Bone marrow (tissue), 2 donors: ENCODE measurements at regions not wholly inside any gene's neighbourhood (a gene's known extent, or its start where the extent isn't known, plus 50 kb on each side); places are given as distances from the start of the nearest gene placed in this dataset.
"Not testable (repeated sequence)": the region's sequence is repeated elsewhere in the genome, so short reads cannot be mapped to it uniquely, and the experiment has no call there.

Experiments used
- DNase-seq, 2 donors: peaks; one replicate each; lab custom pipeline; 2025; lab: John Stamatoyannopoulos, UW

GRCh38 chr15:94991718-94992117 is 760.4 kb downstream of the MCTP2 start:
- no peak for DNase-seq

- no peak for DNase-seq
Measured at GRCh38 chr15:95009635-95010034, 778.3 kb downstream of the MCTP2 start.

- no peak for DNase-seq
Measured at GRCh38 chr15:95013381-95013780, 782.0 kb downstream of the MCTP2 start.

GRCh38 chr15:95016511-95017229 is 785.3 kb downstream of the MCTP2 start:
- no peak for DNase-seq

GRCh38 chr15:95017666-95018328 is 786.4 kb downstream of the MCTP2 start:
- no peak for DNase-seq

GRCh38 chr15:95018888-95019545 is 787.7 kb downstream of the MCTP2 start:
- no peak for DNase-seq

GRCh38 chr15:95019907-95020306 is 788.5 kb downstream of the MCTP2 start:
- DNase-seq = no peak

- DNase-seq = no peak
Measured at GRCh38 chr15:95021816-95022215, 790.5 kb downstream of the MCTP2 start.

GRCh38 chr15:95024351-95024750 is 793.0 kb downstream of the MCTP2 start:
- DNase-seq = peak in 1 of 2 donors; percentile 7

GRCh38 chr15:95025924-95026728 is 794.8 kb downstream of the MCTP2 start:
- DNase-seq = peak in 1 of 2 donors; percentile 1

GRCh38 chr15:95027981-95028380 is 796.6 kb downstream of the MCTP2 start:
- DNase-seq = no peak

- DNase-seq = no peak
Measured at GRCh38 chr15:95032156-95032555, 800.8 kb downstream of the MCTP2 start.

- DNase-seq = no peak
Measured at GRCh38 chr15:95035106-95035505, 803.7 kb downstream of the MCTP2 start.

- DNase-seq = no peak
Measured at GRCh38 chr15:95041297-95041696, 809.9 kb downstream of the MCTP2 start.

GRCh38 chr15:95043236-95043932 is 812.0 kb downstream of the MCTP2 start:
- DNase-seq = not testable (repeated sequence)

GRCh38 chr15:95043933-95044313 is 812.6 kb downstream of the MCTP2 start:
- DNase-seq = no peak

- DNase-seq = no peak
Measured at GRCh38 chr15:95044745-95045417, 813.5 kb downstream of the MCTP2 start.

- no peak for DNase-seq
Measured at GRCh38 chr15:95051861-95052260, 820.5 kb downstream of the MCTP2 start.

- DNase-seq = no peak
Measured at GRCh38 chr15:95059346-95059905, 828.1 kb downstream of the MCTP2 start.

- DNase-seq = no peak
Measured at GRCh38 chr15:95068701-95069521, 837.5 kb downstream of the MCTP2 start.
